OCI-LY1 (cell line): ENCODE measurements at regions not wholly inside any gene's neighbourhood (a gene's known extent, or its start where the extent isn't known, plus 50 kb on each side); places are given as distances from the start of the nearest gene placed in this dataset.

Experiments used
- H2AFZ ChIP-seq: fragments of 200-600 bp; sonication (generic), shearing (Covaris generic); 2 replicates; pipeline ENCODE4 v1.6.0; 2014; ENCODE audit warnings: antibody characterized with exemption, mild to moderate bottlenecking, low read length
- H3F3A ChIP-seq: fragments of 200-600 bp; sonication (generic), shearing (Covaris generic); 2 replicates; pipeline ENCODE4 v1.6.0; 2014; ENCODE audit warnings: mild to moderate bottlenecking, antibody characterized with exemption, low read length, moderate library complexity; ENCODE audit not compliant: insufficient read depth
- H3K27ac ChIP-seq: fragments of 200-600 bp; sonication (generic); 2 replicates; pipeline ENCODE4 v1.5.1; 2014; ENCODE audit warnings: low read length, mixed run types, mild to moderate bottlenecking, low read depth; ENCODE audit not compliant: poor library complexity, severe bottlenecking
- H3K27me3 ChIP-seq: fragments of 200-600 bp; sonication (generic); 2 replicates; pipeline ENCODE4 v1.6.0; 2014; ENCODE audit warnings: antibody characterized with exemption, mild to moderate bottlenecking, low read length, moderate library complexity; ENCODE audit not compliant: insufficient read depth
- H3K36me3 ChIP-seq: fragments of 200-600 bp; sonication (generic); 2 replicates; pipeline ENCODE4 v1.6.1; 2014; ENCODE audit warnings: mild to moderate bottlenecking, antibody characterized with exemption, low read length, moderate library complexity, mixed read lengths; ENCODE audit not compliant: insufficient read depth
- H3K4me1 ChIP-seq: fragments of 200-600 bp; sonication (generic); 2 replicates; pipeline ENCODE4 v1.5.1; 2014; ENCODE audit warnings: mild to moderate bottlenecking, low read length, moderate library complexity; ENCODE audit not compliant: insufficient read depth, severe bottlenecking
- H3K4me2 ChIP-seq: fragments of 200-600 bp; sonication (generic), shearing (Covaris generic); 2 replicates; pipeline ENCODE4 v1.6.1; 2014; ENCODE audit warnings: low read length
- H3K4me3 ChIP-seq: fragments of 200-600 bp; sonication (generic); 2 replicates; pipeline ENCODE4 v1.5.1; 2014; ENCODE audit warnings: low read length, low read depth, mild to moderate bottlenecking, mixed read lengths; ENCODE audit not compliant: poor library complexity, severe bottlenecking
- H3K79me2 ChIP-seq: fragments of 200-600 bp; shearing (Covaris generic); 2 replicates; pipeline ENCODE4 v1.6.1; 2016; ENCODE audit warnings: mixed run types, low read length, mixed read lengths; ENCODE audit not compliant: insufficient read depth
- H3K9ac ChIP-seq: fragments of 200-600 bp; sonication (generic), shearing (Covaris generic); 2 replicates; pipeline ENCODE4 v1.6.1; 2014; ENCODE audit warnings: mild to moderate bottlenecking, low read length, mixed read lengths
- H3K9me2 ChIP-seq: fragments of 200-600 bp; sonication (generic), shearing (Covaris generic); 2 replicates; pipeline ENCODE4 v1.6.1; 2014; ENCODE audit warnings: low read depth, mild to moderate bottlenecking, low read length, mixed read lengths
- H3K9me3 ChIP-seq: fragments of 200-600 bp; shearing (Covaris generic); 2 replicates; pipeline ENCODE4 v1.6.1; 2014; ENCODE audit warnings: low read length, mixed read lengths
- H4K20me1 ChIP-seq: fragments of 200-600 bp; sonication (generic), shearing (Covaris generic); 2 replicates; pipeline ENCODE4 v1.6.0; 2016; ENCODE audit warnings: mild to moderate bottlenecking, low read length; ENCODE audit not compliant: insufficient read depth
- CTCF ChIP-seq: fragments of 200-600 bp; sonication (generic), shearing (Covaris generic); IDR thresholded peaks from 2 replicates; pipeline ENCODE4 v1.5.1; 2017; ENCODE audit warnings: mild to moderate bottlenecking, antibody characterized with exemption, low read length, moderate library complexity, mixed read lengths
- EZH2 ChIP-seq: fragments of 200-600 bp; sonication (generic), shearing (Covaris generic); IDR thresholded peaks from 2 replicates; pipeline ENCODE4 v1.8.0; 2017; ENCODE audit warnings: borderline replicate concordance, mixed run types, mild to moderate bottlenecking, antibody characterized with exemption, low read length, moderate library complexity, mixed read lengths

- TF ChIP-seq CTCF, result no peak
- no peak for TF ChIP-seq EZH2
- no peaks in the 10 kb centered on the region for H3K79me2 ChIP-seq
- no peaks in the 10 kb centered on the region for H3K27me3 ChIP-seq
- H3K27ac ChIP-seq, result no peak overlapping the region
- no peaks in the 10 kb centered on the region for H3K9me2 ChIP-seq
- no peak overlapping the region for H3K9ac ChIP-seq
- no peak overlapping the region for H2AFZ ChIP-seq
- H3K9me3 ChIP-seq, result no peaks in the 10 kb centered on the region
- no peak overlapping the region for H3K4me2 ChIP-seq
- H4K20me1 ChIP-seq, result no peaks in the 10 kb centered on the region
- H3K4me3 ChIP-seq, result no peak overlapping the region
- no peaks in the 10 kb centered on the region for H3K4me1 ChIP-seq
- H3K36me3 ChIP-seq, result no peaks in the 10 kb centered on the region
- no peaks in the 10 kb centered on the region for H3F3A ChIP-seq
Measured at GRCh38 chr12:19596434-19597166, 157.3 kb downstream of the AEBP2 start.

GRCh38 chr12:19597167-19598026 is 158.1 kb downstream of the AEBP2 start:
- TF ChIP-seq CTCF, result no peak
- TF ChIP-seq EZH2, result no peak
- H3K27ac ChIP-seq, result no peak overlapping the region
- no peaks in the 10 kb centered on the region for H3K79me2 ChIP-seq
- H3K4me3 ChIP-seq, result no peak overlapping the region
- H3K9ac ChIP-seq, result no peak overlapping the region
- H3K36me3 ChIP-seq, result no peaks in the 10 kb centered on the region
- H2AFZ ChIP-seq, result no peak overlapping the region
- H4K20me1 ChIP-seq, result no peaks in the 10 kb centered on the region
- H3K4me1 ChIP-seq, result no peaks in the 10 kb centered on the region
- H3F3A ChIP-seq, result no peaks in the 10 kb centered on the region
- H3K4me2 ChIP-seq, result no peak overlapping the region
- no peaks in the 10 kb centered on the region for H3K27me3 ChIP-seq
- H3K9me2 ChIP-seq, result no peaks in the 10 kb centered on the region
- no peaks in the 10 kb centered on the region for H3K9me3 ChIP-seq

- TF ChIP-seq CTCF (no peak), EZH2 (no peak)
- no peaks in the 10 kb centered on the region for H3F3A ChIP-seq
- no peaks in the 10 kb centered on the region for H3K9me3 ChIP-seq
- no peaks in the 10 kb centered on the region for H3K79me2 ChIP-seq
- H3K4me3 ChIP-seq, result no peak overlapping the region
- H3K27me3 ChIP-seq, result no peaks in the 10 kb centered on the region
- H4K20me1 ChIP-seq, result no peaks in the 10 kb centered on the region
- H3K9me2 ChIP-seq, result no peaks in the 10 kb centered on the region
- no peak overlapping the region for H2AFZ ChIP-seq
- no peak overlapping the region for H3K4me2 ChIP-seq
- no peak overlapping the region for H3K27ac ChIP-seq
- H3K9ac ChIP-seq, result no peak overlapping the region
- no peaks in the 10 kb centered on the region for H3K36me3 ChIP-seq
- H3K4me1 ChIP-seq, result no peaks in the 10 kb centered on the region
Measured at GRCh38 chr12:19605720-19606119, 166.4 kb downstream of the AEBP2 start.
